ENCODE measurements at regions not wholly inside any gene's neighbourhood (a gene's known extent, or its start where the extent isn't known, plus 50 kb on each side); places are given as distances from the start of the nearest gene placed in this dataset.
"Not testable (repeated sequence)": the region's sequence is repeated elsewhere in the genome, so short reads cannot be mapped to it uniquely, and the experiment has no call there.

GRCh38 chr10:63052083-63052482, 81.0 kb upstream of the NRBF2 start:
- H3K27ac ChIP-seq = no peak overlapping the region
- intact Hi-C loops (cut with DNase I) = no loop called here
- no peaks in the 10 kb centered on the region for H3K27me3 ChIP-seq
- H3K9me3 ChIP-seq = no peaks in the 10 kb centered on the region
- no peaks in the 10 kb centered on the region for H3K36me3 ChIP-seq
- no peaks in the 10 kb centered on the region for H3K4me1 ChIP-seq
- DNase-seq (ENCODE audit: low spot score in 2 of 2) = no peak
- H3K4me3 ChIP-seq = no peak overlapping the region
- TF ChIP-seq CTCF (IDR thresholded peaks at IDR 0.05) = no peak

- peaks cover 0 to 16% of the 10 kb centered on the region in 2 donors for H3K9me3 ChIP-seq
- TF ChIP-seq CTCF (IDR thresholded peaks at IDR 0.05) = no peak
- intact Hi-C loops (cut with DNase I) = no loop called here
Observed at GRCh38 chr10:63042256-63042655, 90.9 kb upstream of the NRBF2 start.

GRCh38 chr10:63033616-63034185, 99.4 kb upstream of the NRBF2 start:
- H3K36me3 ChIP-seq; H3K27ac ChIP-seq; intact Hi-C loops (cut with DNase I); H3K4me1 ChIP-seq; DNase-seq (ENCODE audit: low spot score in 2 of 2); H3K4me3 ChIP-seq; H3K27me3 ChIP-seq; H3K9me3 ChIP-seq: not testable (repeated sequence)

More at GRCh38 chr10:63042256-63042655, 90.9 kb upstream of the NRBF2 start:
- no peaks in the 10 kb centered on the region for H3K36me3 ChIP-seq
- DNase-seq (ENCODE audit: low spot score in 2 of 2) = no peak
- H3K4me1 ChIP-seq = no peaks in the 10 kb centered on the region
- no peak overlapping the region for H3K27ac ChIP-seq
- no peaks in the 10 kb centered on the region for H3K27me3 ChIP-seq
- H3K4me3 ChIP-seq = no peak overlapping the region

GRCh38 chr10:63030536-63030935, 102.6 kb upstream of the NRBF2 start:
- H3K4me1 ChIP-seq = no peaks in the 10 kb centered on the region
- H3K4me3 ChIP-seq = no peak overlapping the region
- intact Hi-C loops (cut with DNase I) = no loop called here
- H3K27me3 ChIP-seq = no peaks in the 10 kb centered on the region
- TF ChIP-seq CTCF (IDR thresholded peaks at IDR 0.05) = no peak
- no peak overlapping the region for H3K27ac ChIP-seq
- no peaks in the 10 kb centered on the region for H3K9me3 ChIP-seq
- no peak for DNase-seq (ENCODE audit: low spot score in 2 of 2)
- H3K36me3 ChIP-seq = no peaks in the 10 kb centered on the region

- H3K27ac ChIP-seq = no peak overlapping the region
- no peaks in the 10 kb centered on the region for H3K4me1 ChIP-seq
- no peaks in the 10 kb centered on the region for H3K9me3 ChIP-seq
- no peaks in the 10 kb centered on the region for H3K27me3 ChIP-seq
- no peaks in the 10 kb centered on the region for H3K36me3 ChIP-seq
- intact Hi-C loops (cut with DNase I) = no loop called here
- no peak overlapping the region for H3K4me3 ChIP-seq
- DNase-seq (ENCODE audit: low spot score in 2 of 2) = no peak
- TF ChIP-seq CTCF (IDR thresholded peaks at IDR 0.05) = no peak
Observed at GRCh38 chr10:63027531-63027930, 105.6 kb upstream of the NRBF2 start.

GRCh38 chr10:63021225-63021624, 111.9 kb upstream of the NRBF2 start:
- Histone ChIP-seq H3K36me3 (no peaks in the 10 kb centered on the region), H3K9me3 (no peaks in the 10 kb centered on the region), H3K4me3 (no peak overlapping the region), H3K27me3 (no peaks in the 10 kb centered on the region), H3K27ac (no peak overlapping the region), H3K4me1 (no peaks in the 10 kb centered on the region)
- intact Hi-C loops (cut with DNase I) = no loop called here
- TF ChIP-seq CTCF (IDR thresholded peaks at IDR 0.05) = no peak
- no peak for DNase-seq (ENCODE audit: low spot score in 2 of 2)

All from ascending aorta (tissue), 2 donors.